ENCODE measurements at regions not wholly inside any gene's neighbourhood (a gene's known extent, or its start where the extent isn't known, plus 50 kb on each side); places are given as distances from the start of the nearest gene placed in this dataset.

GRCh38 chr1:222171005-222171404, 376.9 kb downstream of the HHIPL2 start:
- peak; percentile 73 for DNase-seq (ENCODE audit: low spot score)

- no peak for DNase-seq (ENCODE audit: low spot score)
Observed at GRCh38 chr1:222168621-222169020, 379.3 kb downstream of the HHIPL2 start.

DNA sequence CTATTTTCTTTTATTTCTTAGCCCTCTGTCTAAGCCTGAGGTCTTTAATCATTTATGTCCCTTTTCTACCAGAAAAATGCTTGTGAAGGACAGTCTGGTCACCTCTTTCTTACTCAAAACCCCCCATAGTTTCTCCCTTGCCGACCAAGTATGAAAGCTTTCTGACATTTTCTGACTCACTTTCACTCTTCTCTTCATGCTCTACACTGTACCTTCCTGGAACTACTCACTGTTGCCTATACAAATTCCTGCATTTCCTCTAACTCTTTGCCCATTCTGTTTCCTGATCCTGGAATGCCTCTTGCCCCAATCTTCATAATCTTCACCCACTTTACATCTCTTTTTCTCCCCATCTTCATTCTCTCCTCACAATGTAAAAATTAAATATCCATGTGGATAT, 380.0 kb downstream of the HHIPL2 start:
- peak; percentile 56 for DNase-seq (ENCODE audit: low spot score)

GRCh38 chr1:222167111-222167510, 380.8 kb downstream of the HHIPL2 start:
- peak; percentile 97 for DNase-seq (ENCODE audit: low spot score)

DNA sequence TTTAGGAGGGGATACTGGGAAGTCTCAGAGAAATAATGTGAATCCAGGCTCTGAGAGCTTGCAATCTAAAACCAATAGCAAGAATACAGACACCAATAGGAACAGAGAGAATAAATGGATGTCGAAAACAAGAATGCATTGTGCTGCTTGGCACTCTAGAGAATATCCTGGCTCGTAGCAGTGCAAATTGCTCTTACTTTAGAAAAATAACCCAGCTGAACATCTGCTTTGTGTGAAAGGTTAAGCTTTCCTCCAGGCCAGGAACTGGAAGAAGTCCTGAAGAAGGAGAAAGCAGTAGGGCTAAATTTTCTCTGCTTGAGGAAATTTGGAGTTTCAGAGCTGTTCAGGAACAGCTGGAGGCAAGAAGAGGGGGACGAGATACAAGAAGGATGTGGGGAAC, 382.3 kb downstream of the HHIPL2 start:
- no peak for DNase-seq (ENCODE audit: low spot score)

- no peak for DNase-seq (ENCODE audit: low spot score)
Observed at GRCh38 chr1:222163895-222164294, 384.0 kb downstream of the HHIPL2 start.

DNA sequence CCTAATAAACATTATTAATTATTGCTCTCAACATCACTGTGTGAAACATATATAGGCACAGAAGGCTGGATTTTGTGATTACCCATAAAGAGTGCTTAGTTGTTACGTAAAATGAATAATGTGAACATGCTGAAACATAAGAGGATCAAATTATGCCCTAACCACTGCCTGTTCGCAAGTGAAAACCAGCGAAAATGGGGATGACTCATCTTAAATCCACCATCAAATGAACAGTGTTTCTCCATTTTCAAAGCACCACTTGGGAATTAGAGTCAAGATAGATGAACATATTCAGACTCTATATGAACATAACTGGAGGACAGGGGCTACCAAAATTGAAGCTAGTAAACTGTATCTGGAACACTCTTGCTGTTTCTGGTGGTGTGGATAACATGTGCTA, 386.2 kb downstream of the HHIPL2 start:
- DNase-seq (ENCODE audit: low spot score): no peak

- DNase-seq (ENCODE audit: low spot score): no peak
Observed at GRCh38 chr1:222157612-222158011, 390.3 kb downstream of the HHIPL2 start.

DNA sequence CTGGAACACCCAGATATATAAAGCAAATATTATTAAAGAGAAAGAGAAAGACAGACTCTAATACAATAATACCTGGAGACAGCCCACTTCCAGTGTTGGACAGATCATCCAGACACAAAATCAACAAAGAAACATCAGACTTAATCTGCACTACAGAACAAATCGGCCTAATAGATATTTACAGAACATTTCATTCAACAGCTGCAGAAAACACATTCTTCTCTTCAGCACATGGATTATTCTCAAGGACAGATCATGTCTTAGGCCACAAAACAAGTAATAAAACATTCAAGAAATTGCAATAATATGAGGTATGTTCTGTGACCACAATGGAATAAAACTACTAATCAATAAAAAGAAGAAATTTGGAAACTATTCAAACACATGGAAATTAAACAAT, 398.3 kb upstream of the DUSP10 start:
- no peak for DNase-seq (ENCODE audit: low spot score)

GRCh38 chr1:222138095-222138494, 396.2 kb upstream of the DUSP10 start:
- no peak for DNase-seq (ENCODE audit: low spot score)

DNA sequence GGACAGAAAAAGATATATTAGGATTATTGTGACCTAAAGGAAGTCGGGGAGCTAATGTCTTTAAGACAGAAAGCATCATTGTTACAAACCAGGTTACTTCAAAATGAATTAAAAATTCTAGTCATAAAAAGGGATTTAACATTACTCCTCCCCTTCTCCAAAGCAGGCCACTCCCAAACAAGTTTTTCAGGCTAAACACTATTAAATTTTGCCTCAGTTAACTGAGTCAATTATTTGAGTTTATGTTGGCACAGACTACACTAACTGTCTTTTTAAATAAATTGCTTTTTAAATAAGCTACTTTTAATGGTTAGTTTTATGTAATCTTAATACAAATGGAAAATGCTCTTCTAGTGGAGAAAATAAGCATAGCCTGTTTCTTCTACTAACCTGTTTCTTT, 395.0 kb upstream of the DUSP10 start:
- DNase-seq (ENCODE audit: low spot score): no peak

- DNase-seq (ENCODE audit: low spot score): no peak
Observed at GRCh38 chr1:222129041-222129440, 387.2 kb upstream of the DUSP10 start.

GRCh38 chr1:222127526-222128152, 385.8 kb upstream of the DUSP10 start:
- no peak for DNase-seq (ENCODE audit: low spot score)

GRCh38 chr1:222127096-222127495, 385.2 kb upstream of the DUSP10 start:
- DNase-seq (ENCODE audit: low spot score): no peak

DNA sequence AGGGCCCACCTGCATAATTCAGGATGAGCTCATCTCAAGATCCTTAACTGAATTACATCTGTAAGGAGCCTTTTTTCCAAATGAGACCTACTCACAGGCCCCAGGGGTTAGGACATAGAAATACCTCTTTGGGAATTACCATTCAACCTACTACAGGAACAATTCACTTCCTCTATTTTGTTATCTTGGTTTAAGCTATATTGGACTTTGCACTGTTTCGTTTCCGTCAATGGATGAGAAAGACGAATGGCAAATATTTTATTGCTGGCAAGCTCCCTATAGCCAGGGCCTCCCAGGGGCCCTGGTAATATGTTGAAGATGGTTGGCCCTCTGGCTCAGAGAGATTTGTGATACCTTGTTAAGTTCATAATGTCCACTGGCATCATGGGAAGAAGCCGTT, 384.2 kb upstream of the DUSP10 start:
- no peak for DNase-seq (ENCODE audit: low spot score)

GRCh38 chr1:222124602-222125001, 382.7 kb upstream of the DUSP10 start:
- DNase-seq (ENCODE audit: low spot score): no peak

DNA sequence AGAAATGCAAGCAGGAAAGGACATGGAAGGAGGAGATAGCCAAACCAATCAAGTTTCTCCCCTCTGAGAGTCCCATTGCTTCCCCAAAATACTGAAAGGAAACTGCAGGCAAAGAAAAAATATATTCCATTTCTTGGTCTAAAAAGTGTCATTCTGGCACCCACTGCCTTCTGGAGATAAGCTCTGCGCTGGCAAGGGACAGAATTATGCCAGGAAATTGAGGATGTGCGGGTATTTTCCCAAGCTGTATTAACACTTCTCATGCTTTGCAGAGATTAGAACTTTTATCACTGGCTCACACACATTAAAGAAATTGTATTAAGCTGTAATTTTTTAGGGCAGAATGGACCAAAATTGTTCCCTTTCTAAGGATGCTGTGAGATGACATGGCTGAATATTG, 381.2 kb upstream of the DUSP10 start:
- DNase-seq (ENCODE audit: low spot score): no peak

GRCh38 chr1:222117809-222118208, 375.9 kb upstream of the DUSP10 start:
- DNase-seq (ENCODE audit: low spot score): no peak

GRCh38 chr1:222114536-222115156, 372.8 kb upstream of the DUSP10 start:
- DNase-seq (ENCODE audit: low spot score): no peak

- no peak for DNase-seq (ENCODE audit: low spot score)
Observed at GRCh38 chr1:222109836-222110235, 367.9 kb upstream of the DUSP10 start.

DNA sequence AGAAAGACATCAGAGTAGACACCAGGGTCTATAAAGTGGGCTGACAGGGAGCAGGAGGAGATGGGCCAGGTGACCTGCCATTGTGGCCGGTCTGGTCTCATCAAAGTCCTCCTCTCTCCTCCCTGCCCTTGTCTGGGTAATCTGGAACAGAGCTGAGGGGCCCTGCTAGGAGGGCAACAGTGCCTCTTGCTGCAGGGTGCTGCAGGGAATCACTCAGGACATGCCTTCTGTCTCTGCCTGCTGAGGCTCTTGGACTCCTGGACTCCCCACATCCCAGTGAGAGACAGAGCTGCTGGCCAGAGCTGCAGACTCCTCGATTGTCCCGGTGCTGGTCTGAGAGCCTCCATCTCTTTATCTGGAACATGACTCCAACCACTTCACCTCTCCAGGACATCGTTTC, 366.1 kb upstream of the DUSP10 start:
- DNase-seq (ENCODE audit: low spot score): no peak

- DNase-seq (ENCODE audit: low spot score): no peak
Observed at GRCh38 chr1:222107267-222107666, 365.4 kb upstream of the DUSP10 start.

- DNase-seq (ENCODE audit: low spot score): no peak
Observed at GRCh38 chr1:222106377-222106776, 364.5 kb upstream of the DUSP10 start.

DNA sequence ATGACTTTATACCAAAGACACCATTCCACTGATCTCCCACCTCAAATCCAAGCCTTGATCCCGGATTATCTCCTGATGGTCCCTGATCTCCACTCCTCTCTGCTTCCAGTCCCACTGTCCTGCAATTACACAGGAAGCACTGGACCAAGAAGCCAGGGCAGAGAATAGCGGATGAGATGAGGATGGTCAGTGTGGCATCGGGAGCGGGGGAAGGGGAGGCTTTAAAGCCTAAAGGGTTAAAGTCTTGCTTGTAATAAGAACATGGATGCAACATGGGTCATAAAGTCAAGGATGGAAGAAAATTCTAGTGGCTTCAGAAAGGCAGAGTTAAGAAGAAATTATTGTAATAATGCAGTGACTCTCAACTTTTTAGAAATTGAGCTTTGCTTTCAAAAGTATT, 364.0 kb upstream of the DUSP10 start:
- DNase-seq (ENCODE audit: low spot score): no peak

All from kidney tubule cell (primary cell).